Activated naive CD8-positive, alpha-beta T cell treated with anti-CD3 and anti-CD28 coated beads, Interleukin-2, amount 50 U/mL, for 24 hours (primary cell): ENCODE measurements at regions not wholly inside any gene's neighbourhood (a gene's known extent, or its start where the extent isn't known, plus 50 kb on each side); places are given as distances from the start of the nearest gene placed in this dataset.

Source experiments
- ATAC-seq: fragments of 150-1000 bp; cut with Tn5 transposase; one replicate; pipeline ENCODE4 v1.10.0; 2021
- DNase-seq: peaks from one replicate; pipeline ENCODE4 v3.0.0; 2021
- H3K27ac Mint-ChIP-seq: one replicate; pipeline ENCODE4 v1.8.0; 2021; ENCODE audit warnings: mild to moderate bottlenecking, mixed read lengths
- H3K27me3 Mint-ChIP-seq: one replicate; pipeline ENCODE4 v1.8.0; 2021; ENCODE audit warnings: mixed read lengths
- H3K36me3 Mint-ChIP-seq: one replicate; pipeline ENCODE4 v1.8.0; 2021; ENCODE audit warnings: low read depth, mixed read lengths
- H3K4me1 Mint-ChIP-seq: one replicate; pipeline ENCODE4 v1.8.0; 2021; ENCODE audit warnings: mixed read lengths
- H3K4me3 Mint-ChIP-seq: one replicate; pipeline ENCODE4 v1.8.0; 2021; ENCODE audit warnings: mild to moderate bottlenecking, moderate library complexity, mixed read lengths
- H3K9me3 Mint-ChIP-seq: one replicate; pipeline ENCODE4 v1.8.0; 2021; ENCODE audit warnings: mixed read lengths

DNA sequence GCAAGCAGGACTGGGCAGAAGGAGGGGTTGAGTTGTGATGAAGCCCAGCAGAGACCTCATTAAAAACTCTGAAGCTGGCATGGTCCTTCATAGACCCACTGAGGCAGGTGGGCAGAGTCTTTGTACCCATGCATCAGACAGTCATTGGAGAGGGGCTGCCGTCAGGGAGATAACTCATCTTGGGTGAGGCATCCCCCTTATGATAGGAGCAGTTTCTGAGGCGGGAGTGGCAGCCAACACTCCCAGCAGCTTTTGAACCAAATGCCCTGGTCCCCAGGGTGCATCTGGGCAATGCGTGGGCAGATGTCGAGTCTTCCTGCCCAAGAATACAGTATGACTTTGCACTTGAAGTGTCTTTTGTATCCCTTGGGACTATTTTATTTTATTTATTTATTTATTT, 68.1 kb downstream of the HTR5A start:
- Mint-ChIP-seq H3K9me3 (peaks cover 7% of the 10 kb centered on the region), H3K27ac (no peak overlapping the region), H3K36me3 (no peaks in the 10 kb centered on the region), H3K4me3 (no peak overlapping the region), H3K27me3 (peaks cover 11% of the 10 kb centered on the region), H3K4me1 (no peaks in the 10 kb centered on the region)
- ATAC-seq (no peak), DNase-seq (no peak)

DNA sequence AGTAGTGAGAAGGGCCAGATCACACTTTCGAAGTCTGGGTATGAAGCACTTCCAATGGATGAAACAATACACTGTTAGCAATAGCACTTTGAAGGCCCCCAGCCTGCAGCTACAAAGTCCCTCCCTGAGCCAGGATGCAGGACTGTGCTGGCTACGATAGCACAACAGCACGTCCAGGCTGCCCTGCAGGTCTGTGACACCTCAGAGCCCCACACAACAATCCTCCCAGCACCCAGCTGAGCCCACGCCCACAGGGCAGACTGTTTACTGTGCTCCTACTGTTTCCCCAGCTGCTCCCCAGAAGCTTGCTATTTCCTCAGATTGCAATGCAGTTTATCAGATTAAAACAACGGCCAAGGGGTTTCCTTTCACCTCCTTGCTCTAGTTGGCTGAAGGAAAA, 71.4 kb downstream of the HTR5A start:
- Mint-ChIP-seq H3K27me3 (peaks cover 14% of the 10 kb centered on the region), H3K36me3 (no peaks in the 10 kb centered on the region), H3K4me1 (no peaks in the 10 kb centered on the region), H3K9me3 (peaks cover 7% of the 10 kb centered on the region), H3K4me3 (no peak overlapping the region), H3K27ac (no peak overlapping the region)
- DNase-seq = no peak
- no peak for ATAC-seq

DNA sequence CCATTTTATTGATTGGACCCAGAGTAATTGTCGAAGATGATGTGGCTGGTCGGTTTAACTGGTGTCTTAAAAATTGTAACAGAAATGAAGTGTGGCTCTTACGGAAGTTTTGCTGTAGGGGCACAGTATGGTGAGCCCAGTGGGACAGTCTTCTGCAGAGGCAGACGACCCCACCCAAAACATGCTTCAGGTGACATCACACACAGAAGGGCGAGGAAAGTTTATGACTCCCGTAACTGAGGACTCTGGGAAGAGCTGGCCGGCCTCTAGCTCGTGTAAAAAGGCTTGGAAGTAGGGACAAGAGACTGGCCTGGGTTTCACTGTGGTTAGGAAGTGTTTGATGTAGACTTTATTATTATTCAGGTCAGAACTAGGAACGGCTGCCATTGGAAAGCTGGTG, 73.3 kb downstream of the HTR5A start:
- H3K4me1 Mint-ChIP-seq = peaks cover 1% of the 10 kb centered on the region

DNA sequence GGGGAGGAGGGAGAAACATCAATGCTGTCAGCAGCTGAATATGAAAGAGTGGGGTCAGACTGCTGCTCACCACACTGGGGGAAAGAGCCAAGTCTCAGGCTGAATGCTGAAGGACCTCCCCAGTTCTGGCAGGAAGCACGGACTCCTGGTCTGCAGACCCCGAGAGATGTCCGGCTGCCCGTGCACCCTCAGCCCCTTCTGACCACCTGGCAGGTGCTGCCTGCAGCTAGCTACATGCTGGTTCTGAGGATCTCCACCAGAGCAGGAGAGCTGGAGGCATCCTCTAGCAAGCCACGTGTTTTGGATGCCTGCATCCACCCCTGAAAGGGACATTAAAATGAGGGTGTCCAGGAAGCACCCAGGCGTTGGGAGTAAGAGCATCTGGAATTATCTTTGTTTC, 74.2 kb downstream of the HTR5A start:
- peaks cover 1% of the 10 kb centered on the region for H3K4me1 Mint-ChIP-seq
- DNase-seq = no peak
- no peak overlapping the region for H3K4me3 Mint-ChIP-seq
- ATAC-seq = no peak
- no peaks in the 10 kb centered on the region for H3K9me3 Mint-ChIP-seq
- peaks cover 12% of the 10 kb centered on the region for H3K27me3 Mint-ChIP-seq
- no peaks in the 10 kb centered on the region for H3K36me3 Mint-ChIP-seq
- H3K27ac Mint-ChIP-seq = no peak overlapping the region

More for the DNA sequence above, 73.3 kb downstream of the HTR5A start:
- Mint-ChIP-seq H3K27me3 (peaks cover 14% of the 10 kb centered on the region), H3K36me3 (no peaks in the 10 kb centered on the region), H3K4me3 (no peak overlapping the region), H3K27ac (no peak overlapping the region), H3K9me3 (no peaks in the 10 kb centered on the region)
- no peak for ATAC-seq
- no peak for DNase-seq

DNA sequence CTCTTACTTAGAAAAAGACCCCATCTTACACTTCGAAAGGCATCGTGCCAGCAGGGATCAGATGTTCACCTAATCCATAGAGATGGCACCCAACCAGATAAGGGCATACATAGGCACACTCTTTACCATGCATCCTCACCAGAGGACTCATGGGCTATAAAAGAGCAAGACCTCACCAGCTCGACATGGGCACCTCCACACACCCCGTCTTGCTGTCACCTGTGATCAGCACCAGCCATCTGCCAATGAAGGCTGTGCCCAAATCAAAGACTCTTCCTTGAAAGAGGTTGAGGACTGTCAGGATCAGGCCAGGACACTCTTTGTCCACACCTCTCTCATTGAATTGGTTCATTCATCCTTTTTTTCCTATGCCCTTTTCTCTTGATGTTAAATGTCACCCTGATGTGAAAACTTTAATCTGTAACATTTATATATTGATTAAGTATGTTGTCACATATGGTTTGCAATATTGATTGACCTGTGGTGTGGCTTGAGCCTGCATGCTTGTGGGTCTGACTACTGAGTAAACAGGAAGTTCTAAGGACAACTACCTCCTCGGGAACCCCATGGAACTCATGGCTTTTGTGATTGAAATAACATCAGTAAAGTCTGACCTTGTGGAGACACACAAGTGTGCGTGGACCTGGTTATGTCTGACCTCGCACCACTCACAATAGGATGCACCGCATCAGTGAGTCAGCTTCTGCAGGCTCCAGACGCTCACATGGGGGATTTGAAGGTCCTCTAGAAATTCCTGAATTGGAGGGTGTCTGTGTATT, 75.5 kb downstream of the HTR5A start:
- no peak for ATAC-seq
- peaks cover 12% of the 10 kb centered on the region for H3K27me3 Mint-ChIP-seq
- no peaks in the 10 kb centered on the region for H3K9me3 Mint-ChIP-seq
- no peak overlapping the region for H3K4me3 Mint-ChIP-seq
- no peaks in the 10 kb centered on the region for H3K36me3 Mint-ChIP-seq
- H3K4me1 Mint-ChIP-seq = peaks cover 1% of the 10 kb centered on the region
- no peak overlapping the region for H3K27ac Mint-ChIP-seq
- no peak for DNase-seq

DNA sequence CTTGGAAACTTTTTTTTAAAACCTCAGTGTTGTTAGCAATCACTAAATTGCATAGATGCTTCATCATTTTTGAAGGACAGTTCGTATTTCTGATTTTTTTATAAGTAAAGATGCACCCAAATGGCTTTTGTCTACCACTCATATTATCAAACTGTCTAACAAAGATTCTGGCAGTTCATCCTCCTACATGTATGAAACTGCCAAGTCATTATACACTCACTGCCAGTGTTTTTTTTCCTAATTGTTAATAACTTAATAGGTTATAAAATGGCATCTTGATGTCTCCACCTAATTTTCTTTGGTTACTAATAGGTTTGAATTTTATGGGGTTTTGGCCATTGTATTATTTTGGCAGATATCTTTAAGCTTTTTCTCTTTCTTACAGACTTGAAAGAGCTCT, 77.0 kb downstream of the HTR5A start:
- Mint-ChIP-seq H3K4me3 (no peak overlapping the region), H3K27ac (no peak overlapping the region), H3K36me3 (no peaks in the 10 kb centered on the region), H3K27me3 (peaks cover 4% of the 10 kb centered on the region), H3K4me1 (peaks cover 1% of the 10 kb centered on the region), H3K9me3 (no peaks in the 10 kb centered on the region)
- no peak for DNase-seq
- ATAC-seq = no peak

DNA sequence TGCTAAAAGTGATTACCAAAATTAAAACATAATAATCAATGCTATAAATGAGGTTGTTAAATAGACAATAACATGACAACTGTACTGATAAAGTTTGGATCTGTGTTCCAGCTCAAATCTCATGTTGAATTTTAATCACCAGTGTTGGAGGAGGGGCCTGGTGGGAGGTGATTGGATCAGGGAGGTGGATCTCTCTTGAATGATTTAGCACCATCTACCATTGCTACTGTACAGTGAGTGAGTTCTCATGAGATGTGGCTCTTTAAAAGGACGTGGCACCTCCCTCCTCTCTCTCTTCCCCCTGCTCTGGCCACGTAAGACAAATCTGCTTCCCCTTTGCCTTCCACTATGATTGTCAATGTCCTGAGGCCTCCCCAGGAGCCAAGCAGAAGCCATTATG, 77.5 kb downstream of the HTR5A start:
- DNase-seq = no peak
- Mint-ChIP-seq H3K36me3 (no peaks in the 10 kb centered on the region), H3K4me3 (no peak overlapping the region), H3K27ac (no peak overlapping the region), H3K4me1 (peaks cover 1% of the 10 kb centered on the region), H3K9me3 (no peaks in the 10 kb centered on the region), H3K27me3 (peaks cover 3% of the 10 kb centered on the region)
- ATAC-seq = no peak

DNA sequence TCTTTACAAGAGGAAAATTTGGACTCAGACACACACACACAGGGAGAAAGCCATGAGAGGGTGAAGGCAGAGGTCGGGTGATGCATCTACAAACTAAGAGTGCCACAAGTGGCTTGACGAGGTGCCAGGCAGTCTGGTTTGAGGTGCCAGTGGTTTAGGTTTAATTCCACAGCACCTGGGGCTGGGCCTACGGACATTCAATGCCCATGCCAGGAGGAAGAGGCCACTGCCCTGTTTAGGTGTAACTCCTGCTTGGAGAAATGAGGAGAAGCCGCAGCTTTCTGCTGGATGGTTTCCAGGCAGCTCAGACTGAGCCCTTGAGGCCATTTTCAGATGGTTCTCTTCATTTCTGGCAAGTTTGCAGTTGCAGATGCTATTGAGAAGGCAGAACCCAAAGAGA, 83.6 kb downstream of the HTR5A start:
- Mint-ChIP-seq H3K27me3 (peaks cover 12% of the 10 kb centered on the region), H3K4me1 (no peaks in the 10 kb centered on the region), H3K4me3 (no peak overlapping the region), H3K36me3 (no peaks in the 10 kb centered on the region), H3K9me3 (no peaks in the 10 kb centered on the region), H3K27ac (no peak overlapping the region)
- ATAC-seq = no peak
- DNase-seq = no peak

DNA sequence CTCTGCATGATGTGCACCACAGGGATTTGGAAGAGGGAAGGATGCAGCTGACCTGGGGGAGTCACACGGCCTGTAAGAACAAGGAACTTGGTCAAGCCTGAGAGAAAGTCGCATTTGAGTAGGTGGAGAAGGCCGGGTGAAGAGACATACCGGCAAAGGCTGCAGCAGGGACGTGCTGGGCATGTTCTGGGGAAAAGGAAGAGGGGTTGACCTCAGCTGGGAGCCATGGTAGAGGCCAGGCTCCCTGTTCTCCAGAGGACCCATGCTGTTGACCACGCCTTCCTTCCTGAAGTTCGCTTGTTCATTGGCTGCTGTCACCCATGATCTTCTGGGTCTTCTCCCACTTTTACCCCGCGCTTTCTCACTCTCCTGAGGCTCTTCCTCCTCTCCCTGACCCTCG, 84.5 kb downstream of the HTR5A start:
- H3K36me3 Mint-ChIP-seq = no peaks in the 10 kb centered on the region
- ATAC-seq = no peak
- H3K9me3 Mint-ChIP-seq = no peaks in the 10 kb centered on the region
- H3K27me3 Mint-ChIP-seq = peaks cover 12% of the 10 kb centered on the region
- no peak for DNase-seq
- no peak overlapping the region for H3K27ac Mint-ChIP-seq
- H3K4me3 Mint-ChIP-seq = no peak overlapping the region
- no peaks in the 10 kb centered on the region for H3K4me1 Mint-ChIP-seq

DNA sequence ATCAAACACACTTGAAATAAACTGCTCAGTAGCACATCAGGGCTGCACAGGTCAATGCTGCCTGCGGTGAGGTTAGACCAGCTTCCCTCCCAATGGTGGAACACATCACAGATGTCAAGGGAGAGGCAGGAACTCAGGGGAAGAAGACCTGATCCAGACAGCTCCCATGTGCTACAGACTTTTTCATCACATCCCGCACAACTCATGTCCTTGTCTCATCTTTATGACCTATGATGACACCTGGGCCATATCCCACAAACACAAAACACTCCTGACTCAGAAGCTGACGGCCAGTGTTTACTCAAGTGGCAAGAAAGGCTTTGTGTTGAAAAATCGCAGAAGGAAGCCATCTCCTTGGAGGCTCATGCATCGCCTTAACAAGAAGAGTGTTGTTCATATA, 91.6 kb downstream of the HTR5A start:
- peaks cover 4% of the 10 kb centered on the region for H3K27me3 Mint-ChIP-seq

DNA sequence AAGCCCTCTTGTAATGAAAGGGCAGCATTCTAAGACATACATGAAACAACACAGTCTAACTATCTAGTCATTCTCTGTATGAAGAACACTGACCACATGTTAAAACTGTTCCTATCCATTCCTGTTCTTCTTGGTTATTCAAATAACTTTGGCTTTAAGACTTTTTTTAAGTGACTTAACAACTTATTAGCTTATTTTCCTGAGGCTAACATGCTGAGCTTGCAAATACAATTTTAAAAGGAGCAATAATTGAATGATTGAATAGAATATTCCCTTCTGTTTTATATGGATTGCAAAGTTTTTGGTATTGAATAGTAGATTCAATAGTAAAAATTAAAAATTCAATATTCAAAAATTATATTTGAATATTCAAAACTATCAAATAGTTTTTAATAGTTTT, 92.3 kb downstream of the HTR5A start:
- Mint-ChIP-seq H3K36me3 (no peaks in the 10 kb centered on the region), H3K27me3 (peaks cover 4% of the 10 kb centered on the region), H3K4me1 (no peaks in the 10 kb centered on the region), H3K9me3 (no peaks in the 10 kb centered on the region), H3K4me3 (no peak overlapping the region), H3K27ac (no peak overlapping the region)
- ATAC-seq (no peak), DNase-seq (no peak)

More for the DNA sequence above, 91.6 kb downstream of the HTR5A start:
- Mint-ChIP-seq H3K4me1 (no peaks in the 10 kb centered on the region), H3K4me3 (no peak overlapping the region), H3K36me3 (no peaks in the 10 kb centered on the region), H3K9me3 (no peaks in the 10 kb centered on the region), H3K27ac (no peak overlapping the region)
- DNase-seq (no peak), ATAC-seq (no peak)

DNA sequence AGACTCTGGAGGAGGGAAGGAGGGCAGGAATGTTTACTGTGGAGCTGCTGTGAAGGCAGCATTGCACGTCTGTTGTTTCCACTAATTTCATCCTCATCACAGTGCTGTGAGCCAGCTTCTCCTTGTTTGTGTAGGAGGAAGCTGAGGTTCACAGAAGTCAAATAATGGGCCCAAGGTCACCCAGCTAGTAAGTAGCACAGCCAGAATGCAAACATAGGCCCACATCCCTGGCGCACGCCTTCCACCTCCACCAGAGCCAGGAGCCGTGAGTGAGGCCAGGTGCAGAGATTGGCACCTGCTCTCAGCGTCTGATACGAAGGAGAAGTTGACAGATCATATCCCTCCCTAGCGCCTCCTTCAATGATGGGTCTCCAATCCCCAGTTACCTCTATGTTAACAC, 93.6 kb downstream of the HTR5A start:
- H3K36me3 Mint-ChIP-seq = no peaks in the 10 kb centered on the region
- no peak overlapping the region for H3K4me3 Mint-ChIP-seq
- ATAC-seq (no peak), DNase-seq (no peak)
- H3K27ac Mint-ChIP-seq = no peak overlapping the region
- H3K27me3 Mint-ChIP-seq = peaks cover 6% of the 10 kb centered on the region
- no peaks in the 10 kb centered on the region for H3K4me1 Mint-ChIP-seq
- H3K9me3 Mint-ChIP-seq = no peaks in the 10 kb centered on the region

DNA sequence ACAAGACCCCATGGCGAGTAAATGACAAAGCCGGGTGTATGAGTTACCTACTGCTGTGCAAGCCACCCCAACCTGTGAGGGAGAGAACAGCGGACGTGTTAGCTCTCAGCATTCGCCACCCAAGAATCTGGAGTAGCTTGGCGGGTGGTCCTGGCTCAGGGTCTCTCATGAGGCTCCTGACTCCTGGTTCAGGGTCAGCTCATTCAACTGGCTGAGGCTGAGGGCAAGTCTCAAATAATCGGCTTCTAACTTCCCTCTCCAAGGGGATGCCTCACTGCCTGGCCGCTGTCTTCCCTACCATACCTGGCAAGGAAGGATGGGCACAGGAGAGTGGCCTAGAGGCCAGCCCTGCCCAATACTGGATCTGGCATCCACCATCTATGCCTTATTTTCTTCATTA, 94.2 kb downstream of the HTR5A start:
- Mint-ChIP-seq H3K4me1 (no peaks in the 10 kb centered on the region), H3K36me3 (no peaks in the 10 kb centered on the region), H3K27me3 (peaks cover 6% of the 10 kb centered on the region), H3K9me3 (no peaks in the 10 kb centered on the region), H3K4me3 (no peak overlapping the region), H3K27ac (no peak overlapping the region)
- ATAC-seq (no peak), DNase-seq (no peak)

DNA sequence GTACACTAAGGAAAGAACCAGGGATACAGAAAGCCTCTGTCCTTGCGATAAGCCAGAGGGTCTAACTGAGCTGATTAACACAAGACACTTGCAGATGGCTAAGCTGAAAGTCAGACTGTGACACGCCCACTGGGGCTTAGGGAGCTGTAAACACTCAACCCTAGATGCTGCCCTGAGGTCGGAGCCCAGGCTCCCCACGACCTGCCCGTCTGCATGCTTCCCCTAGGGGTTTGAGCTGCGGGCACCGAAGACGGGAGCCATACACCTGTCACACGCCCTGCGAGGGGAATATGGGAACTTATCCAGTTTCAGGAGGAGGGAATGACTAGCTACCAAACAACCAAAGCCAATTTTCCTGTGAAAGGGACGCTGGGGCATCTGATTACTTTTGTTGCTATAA, 96.0 kb downstream of the HTR5A start:
- H3K27ac Mint-ChIP-seq = peak overlapping the region; percentile 10
- H3K36me3 Mint-ChIP-seq = no peaks in the 10 kb centered on the region
- ATAC-seq (no peak), DNase-seq (no peak)
- H3K27me3 Mint-ChIP-seq = peaks cover 6% of the 10 kb centered on the region
- no peaks in the 10 kb centered on the region for H3K4me1 Mint-ChIP-seq
- H3K9me3 Mint-ChIP-seq = no peaks in the 10 kb centered on the region
- H3K4me3 Mint-ChIP-seq = no peak overlapping the region

DNA sequence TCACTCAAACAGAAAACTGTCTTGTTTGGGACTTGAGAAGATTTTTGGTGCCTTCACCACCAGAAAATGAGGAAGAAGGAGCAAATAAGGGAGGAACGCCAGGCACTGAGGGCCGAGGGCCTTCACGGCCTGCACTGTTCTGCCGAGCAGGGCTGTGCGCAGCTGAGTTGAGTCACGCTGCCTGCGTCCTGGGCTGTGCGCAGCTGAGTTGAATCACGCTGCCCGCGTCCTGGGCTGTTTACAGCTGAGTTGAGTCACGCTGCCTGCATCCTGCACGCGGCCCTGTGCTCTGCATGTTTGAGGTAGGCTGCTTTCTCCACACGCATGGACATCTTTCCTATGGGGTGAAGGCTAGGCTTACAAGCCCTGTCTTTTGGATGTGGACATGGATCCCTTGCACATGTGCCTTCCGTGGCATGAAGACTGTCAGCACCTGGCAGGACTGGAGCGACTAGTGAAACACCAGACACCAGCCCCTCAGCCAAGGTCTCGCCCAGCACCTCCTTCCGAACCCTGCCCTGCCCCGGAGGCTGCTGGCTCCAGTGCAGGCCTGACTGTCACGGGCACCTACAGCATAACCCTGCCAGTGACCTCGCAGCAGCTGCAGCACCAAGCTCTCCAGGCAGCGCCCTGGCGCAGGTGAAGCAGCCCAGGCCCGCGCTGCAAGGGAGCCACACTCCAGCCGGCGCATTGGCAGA, 96.7 kb downstream of the HTR5A start:
- no peak for DNase-seq

More for the DNA sequence above, 96.7 kb downstream of the HTR5A start:
- H3K4me3 Mint-ChIP-seq = no peak overlapping the region
- H3K27me3 Mint-ChIP-seq = peaks cover 5% of the 10 kb centered on the region
- H3K36me3 Mint-ChIP-seq = no peaks in the 10 kb centered on the region
- ATAC-seq = peak; percentile 85
- no peak overlapping the region for H3K27ac Mint-ChIP-seq
- H3K4me1 Mint-ChIP-seq = no peaks in the 10 kb centered on the region
- H3K9me3 Mint-ChIP-seq = no peaks in the 10 kb centered on the region
